Prostate gland (tissue), 2 donors: ENCODE measurements at regions not wholly inside any gene's neighbourhood (a gene's known extent, or its start where the extent isn't known, plus 50 kb on each side); places are given as distances from the start of the nearest gene placed in this dataset.

Experiments used
- DNase-seq: peaks from one replicate; pipeline ENCODE4 v3.0.0-alpha.2; 2019; ENCODE audit warnings: low spot score
- H3K27ac ChIP-seq, 2 donors: fragments of 200-600 bp; sonication (generic); 2 replicates each; pipeline ENCODE4 v1.5.1; 2017 to 2019
- H3K27me3 ChIP-seq: fragments of 200-600 bp; sonication (generic); replicated peaks from 2 replicates; pipeline ENCODE4 v1.5.1; 2019; ENCODE audit not compliant: insufficient read depth
- H3K36me3 ChIP-seq, 2 donors: fragments of 200-600 bp; sonication (generic); 1 replicate in 1 of 2; 2 replicates in 1 of 2; pipeline versions ENCODE4 v1.5.1 to v1.8.1; 2017 to 2019
- H3K4me1 ChIP-seq: fragments of 200-600 bp; sonication (generic); replicated peaks from 2 replicates; pipeline ENCODE4 v1.5.1; 2019
- H3K4me3 ChIP-seq, 2 donors: fragments of 200-600 bp; sonication (generic); 2 replicates each; pipeline ENCODE4 v1.5.1; 2017 to 2019
- H3K9me3 ChIP-seq: fragments of 200-600 bp; sonication (generic); 2 replicates; pipeline ENCODE4 v1.5.1; 2017
- POLR2A ChIP-seq: fragments of 450-650 bp; IDR thresholded peaks from one replicate; pipeline ENCODE4 v1.6.1; 2016; ENCODE audit warnings: antibody characterized with exemption, mild to moderate bottlenecking
- POLR2AphosphoS5 ChIP-seq: sonication (generic); formaldehyde crosslinking; IDR thresholded peaks from one replicate; pipeline ENCODE4 v1.6.1; 2017; ENCODE audit warnings: antibody characterized with exemption
- WGBS: methylation state at CpG from one replicate; pipeline ENCODE4 v1.1.5; 2018; 5-methylcytosine and 5-hydroxymethylcytosine counted together
- intact Hi-C: fragments of 100-400 bp; cut with DNase I; formaldehyde crosslinking; loops from one replicate; pipeline ENCODE4 v1.14.2; 2022
- TF ChIP-seq, protein P1 (sequence below), 4 experiments: fragments of 200-600 bp in 2 of 4; fragments of 450-650 bp in 2 of 4; sonication (generic) in 2 of 4; IDR thresholded peaks; 1 replicate in 3 of 4; 2 replicates in 1 of 4; pipeline ENCODE4 v1.5.1; 2016 to 2019; ENCODE audit warnings: antibody characterized with exemption in 4 of 4, mild to moderate bottlenecking in 2 of 4, moderate library complexity in 2 of 4

- no peak for DNase-seq
- intact Hi-C loops = no loop called here
- Histone ChIP-seq H3K27ac (no peak overlapping the region), H3K4me3 (no peak overlapping the region), H3K9me3 (no peaks in the 10 kb centered on the region), H3K27me3 (no peaks in the 10 kb centered on the region), H3K4me1 (no peaks in the 10 kb centered on the region), H3K36me3 (no peaks in the 10 kb centered on the region)
- WGBS = 23% methylated on average over 1 of the region's 1 CpG
- TF ChIP-seq POLR2AphosphoS5 = no peak
- no peak for TF ChIP-seq POLR2A
- TF ChIP-seq, protein P1, sequence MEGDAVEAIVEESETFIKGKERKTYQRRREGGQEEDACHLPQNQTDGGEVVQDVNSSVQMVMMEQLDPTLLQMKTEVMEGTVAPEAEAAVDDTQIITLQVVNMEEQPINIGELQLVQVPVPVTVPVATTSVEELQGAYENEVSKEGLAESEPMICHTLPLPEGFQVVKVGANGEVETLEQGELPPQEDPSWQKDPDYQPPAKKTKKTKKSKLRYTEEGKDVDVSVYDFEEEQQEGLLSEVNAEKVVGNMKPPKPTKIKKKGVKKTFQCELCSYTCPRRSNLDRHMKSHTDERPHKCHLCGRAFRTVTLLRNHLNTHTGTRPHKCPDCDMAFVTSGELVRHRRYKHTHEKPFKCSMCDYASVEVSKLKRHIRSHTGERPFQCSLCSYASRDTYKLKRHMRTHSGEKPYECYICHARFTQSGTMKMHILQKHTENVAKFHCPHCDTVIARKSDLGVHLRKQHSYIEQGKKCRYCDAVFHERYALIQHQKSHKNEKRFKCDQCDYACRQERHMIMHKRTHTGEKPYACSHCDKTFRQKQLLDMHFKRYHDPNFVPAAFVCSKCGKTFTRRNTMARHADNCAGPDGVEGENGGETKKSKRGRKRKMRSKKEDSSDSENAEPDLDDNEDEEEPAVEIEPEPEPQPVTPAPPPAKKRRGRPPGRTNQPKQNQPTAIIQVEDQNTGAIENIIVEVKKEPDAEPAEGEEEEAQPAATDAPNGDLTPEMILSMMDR (IDR thresholded peaks at IDR 0.05) = no peak
Observed at GRCh38 chr3:21140785-21141184, 610.2 kb downstream of the ZNF385D start.

DNA sequence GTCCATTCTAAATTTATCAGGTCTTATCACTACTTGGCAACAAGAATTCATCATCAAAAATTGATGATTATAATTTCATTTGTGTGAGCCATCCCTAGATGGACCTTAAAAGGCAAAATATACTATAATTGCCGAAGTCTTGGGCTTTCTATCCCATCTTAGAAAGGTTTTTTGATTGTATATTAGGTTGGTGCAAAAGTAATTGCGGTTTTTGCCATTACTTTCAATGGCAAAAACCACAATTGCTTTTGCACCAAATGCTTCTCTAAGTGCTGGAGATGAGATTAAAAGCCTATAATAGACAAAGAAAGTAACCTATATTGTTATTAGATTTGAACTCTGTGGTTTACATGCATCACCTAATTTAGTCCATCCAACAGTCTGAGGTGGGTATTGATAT is 612.9 kb downstream of the ZNF385D start:
- Histone ChIP-seq H3K9me3 (no peaks in the 10 kb centered on the region), H3K4me3 (no peak overlapping the region), H3K4me1 (no peaks in the 10 kb centered on the region), H3K27ac (no peak overlapping the region), H3K27me3 (no peaks in the 10 kb centered on the region), H3K36me3 (no peaks in the 10 kb centered on the region)
- WGBS = 85% methylated on average over 2 of the region's 2 CpGs
- TF ChIP-seq, protein P1 (IDR thresholded peaks at IDR 0.05) = no peak
- TF ChIP-seq POLR2A (no peak), POLR2AphosphoS5 (no peak)
- no peak for DNase-seq
- intact Hi-C loops = no loop called here

DNA sequence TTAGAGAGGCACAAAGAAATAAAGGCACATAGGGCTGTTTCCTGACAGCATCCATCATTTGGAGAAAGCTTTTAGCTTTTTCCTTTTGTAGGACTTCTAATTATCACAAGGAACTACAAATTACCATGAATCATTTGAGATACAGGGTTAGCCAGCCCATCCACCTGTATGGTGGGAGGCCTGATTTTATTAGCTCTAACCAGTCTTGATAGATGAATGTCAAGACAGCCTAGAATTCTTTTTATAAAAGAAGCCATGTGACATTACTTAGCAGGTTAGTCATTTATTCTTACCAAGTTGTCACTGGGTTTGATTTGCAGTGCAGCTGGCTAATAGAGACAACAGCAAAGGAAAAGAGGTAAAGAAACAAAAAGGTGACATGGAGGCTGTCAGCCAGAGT is 618.1 kb downstream of the ZNF385D start:
- no peak for TF ChIP-seq POLR2AphosphoS5
- no peak for TF ChIP-seq POLR2A
- TF ChIP-seq, protein P1 (IDR thresholded peaks at IDR 0.05) = no peak
- no peak for DNase-seq

DNA sequence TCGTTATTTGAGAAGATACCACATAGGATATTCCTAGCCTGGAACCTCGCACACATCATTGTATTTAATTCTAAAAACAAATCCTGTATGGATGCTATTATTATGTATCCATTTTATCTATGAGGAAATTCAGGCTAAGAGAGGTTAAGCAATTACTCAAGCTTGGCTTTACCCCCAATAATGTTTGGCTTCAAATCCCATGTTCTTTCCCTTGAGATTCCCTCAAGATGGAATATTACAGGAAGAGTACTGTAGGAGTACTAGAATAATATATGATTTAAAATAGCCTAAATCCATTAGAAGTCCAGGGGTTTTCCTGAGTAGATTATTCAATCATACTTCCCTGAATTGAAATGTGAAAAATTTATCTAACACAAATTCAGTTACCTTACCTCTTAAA is 630.2 kb downstream of the ZNF385D start:
- no peak overlapping the region for H3K27ac ChIP-seq
- H3K4me1 ChIP-seq = no peaks in the 10 kb centered on the region
- DNase-seq = no peak
- H3K4me3 ChIP-seq = no peak overlapping the region
- H3K9me3 ChIP-seq = no peaks in the 10 kb centered on the region
- 97% methylated on average over 2 of the region's 2 CpGs for WGBS
- intact Hi-C loops = no loop called here
- TF ChIP-seq POLR2AphosphoS5 = no peak
- no peak for TF ChIP-seq POLR2A
- TF ChIP-seq, protein P1 (IDR thresholded peaks at IDR 0.05) = no peak
- H3K36me3 ChIP-seq = no peaks in the 10 kb centered on the region
- no peaks in the 10 kb centered on the region for H3K27me3 ChIP-seq

More for the DNA sequence above, 618.1 kb downstream of the ZNF385D start:
- Histone ChIP-seq H3K9me3 (no peaks in the 10 kb centered on the region), H3K27ac (no peak overlapping the region), H3K4me3 (no peak overlapping the region), H3K36me3 (no peaks in the 10 kb centered on the region), H3K4me1 (no peaks in the 10 kb centered on the region), H3K27me3 (no peaks in the 10 kb centered on the region)
- intact Hi-C loops = no loop called here

DNA sequence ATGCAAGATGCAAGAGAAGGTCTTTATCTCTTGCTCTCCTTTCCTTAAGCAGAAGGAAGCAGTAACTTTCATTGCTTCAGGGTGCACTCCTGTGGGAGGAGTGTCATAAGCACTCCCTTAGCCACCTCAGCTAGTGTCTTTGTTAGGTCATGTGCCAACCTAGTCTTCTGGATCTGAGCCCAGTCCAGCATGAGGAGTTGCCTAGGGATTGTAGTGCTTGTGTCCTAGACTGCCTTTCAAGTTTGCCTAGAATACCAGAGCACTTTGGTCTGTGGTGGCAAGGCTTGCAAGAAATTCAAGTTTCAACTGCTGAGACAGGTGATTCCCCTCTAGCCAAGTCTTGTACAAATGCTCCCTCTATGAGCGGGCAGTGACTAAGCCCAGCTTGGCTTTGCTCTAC is 633.6 kb downstream of the ZNF385D start:
- WGBS = 85% methylated on average over 1 of the region's 1 CpG
- no peaks in the 10 kb centered on the region for H3K4me1 ChIP-seq
- TF ChIP-seq POLR2A = no peak
- TF ChIP-seq, protein P1 (IDR thresholded peaks at IDR 0.05) = no peak
- no peak for TF ChIP-seq POLR2AphosphoS5

More for the DNA sequence above, 633.6 kb downstream of the ZNF385D start:
- H3K36me3 ChIP-seq = no peaks in the 10 kb centered on the region
- no peaks in the 10 kb centered on the region for H3K27me3 ChIP-seq
- no peak overlapping the region for H3K4me3 ChIP-seq
- intact Hi-C loops = no loop called here
- H3K9me3 ChIP-seq = no peaks in the 10 kb centered on the region
- H3K27ac ChIP-seq = no peak overlapping the region
- DNase-seq = no peak
